HG02970 (cell line): ENCODE measurements at regions not wholly inside any gene's neighbourhood (a gene's known extent, or its start where the extent isn't known, plus 50 kb on each side); places are given as distances from the start of the nearest gene placed in this dataset.

Experiments
- ATAC-seq: cut with Tn5 transposase; IDR thresholded peaks from one replicate; pipeline ENCODE4 v1.9.1; 2021; ENCODE audit warnings: mild to moderate bottlenecking, moderate library complexity, moderate number of reproducible peaks; ENCODE audit not compliant: unreplicated experiment, low FRiP score

DNA sequence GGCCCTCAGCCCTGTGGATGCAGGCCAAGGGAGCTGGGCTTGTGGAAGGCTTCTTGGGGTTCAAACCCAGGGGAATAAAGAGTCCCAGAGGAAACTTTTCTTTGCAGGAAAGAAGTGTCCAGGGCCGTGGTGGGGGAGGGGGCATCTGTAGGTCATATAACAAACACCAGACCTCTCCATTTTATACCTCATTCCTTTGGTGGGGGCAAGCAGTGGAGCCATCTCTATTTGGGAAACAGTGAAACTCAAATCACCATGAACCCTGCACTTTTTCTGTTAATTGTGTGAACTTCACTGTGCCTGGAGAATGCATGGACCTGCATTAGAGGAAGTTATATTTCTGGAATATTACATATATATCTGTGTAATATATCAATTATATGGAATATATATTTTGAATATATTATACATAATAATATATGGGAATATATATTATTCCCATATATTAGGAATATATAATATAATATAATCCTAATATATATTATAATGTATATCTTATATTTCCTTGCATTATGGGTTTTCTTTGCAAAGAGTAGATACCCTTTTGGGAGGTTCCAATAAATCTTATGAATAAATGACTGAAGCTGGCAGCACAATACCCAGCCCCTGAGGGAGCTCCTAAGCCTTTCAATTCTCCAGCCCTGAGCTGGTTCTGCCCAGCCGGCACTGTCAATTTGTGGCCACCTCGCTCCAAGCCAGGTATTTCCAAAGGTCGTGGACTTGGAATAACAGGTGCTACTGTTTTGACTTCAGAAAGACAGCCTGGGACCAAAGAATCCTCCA lies 97.7 kb upstream of the PKDCC start:
- no peak for ATAC-seq

DNA sequence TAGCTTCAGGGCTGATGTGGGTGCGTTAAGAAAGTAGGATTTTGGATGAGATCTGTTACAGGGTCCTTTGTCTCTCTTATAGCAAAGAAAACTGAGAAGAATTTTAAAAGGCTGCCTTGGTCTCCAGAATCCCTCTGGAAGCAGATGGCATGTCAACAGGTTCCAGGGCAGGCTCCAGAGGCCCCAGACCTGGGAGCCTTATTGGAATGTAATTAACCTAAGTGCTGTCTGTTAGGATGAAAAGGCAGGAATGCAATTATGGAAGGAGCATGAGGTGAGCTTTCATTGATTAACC lies 97.2 kb upstream of the PKDCC start:
- ATAC-seq: no peak

DNA sequence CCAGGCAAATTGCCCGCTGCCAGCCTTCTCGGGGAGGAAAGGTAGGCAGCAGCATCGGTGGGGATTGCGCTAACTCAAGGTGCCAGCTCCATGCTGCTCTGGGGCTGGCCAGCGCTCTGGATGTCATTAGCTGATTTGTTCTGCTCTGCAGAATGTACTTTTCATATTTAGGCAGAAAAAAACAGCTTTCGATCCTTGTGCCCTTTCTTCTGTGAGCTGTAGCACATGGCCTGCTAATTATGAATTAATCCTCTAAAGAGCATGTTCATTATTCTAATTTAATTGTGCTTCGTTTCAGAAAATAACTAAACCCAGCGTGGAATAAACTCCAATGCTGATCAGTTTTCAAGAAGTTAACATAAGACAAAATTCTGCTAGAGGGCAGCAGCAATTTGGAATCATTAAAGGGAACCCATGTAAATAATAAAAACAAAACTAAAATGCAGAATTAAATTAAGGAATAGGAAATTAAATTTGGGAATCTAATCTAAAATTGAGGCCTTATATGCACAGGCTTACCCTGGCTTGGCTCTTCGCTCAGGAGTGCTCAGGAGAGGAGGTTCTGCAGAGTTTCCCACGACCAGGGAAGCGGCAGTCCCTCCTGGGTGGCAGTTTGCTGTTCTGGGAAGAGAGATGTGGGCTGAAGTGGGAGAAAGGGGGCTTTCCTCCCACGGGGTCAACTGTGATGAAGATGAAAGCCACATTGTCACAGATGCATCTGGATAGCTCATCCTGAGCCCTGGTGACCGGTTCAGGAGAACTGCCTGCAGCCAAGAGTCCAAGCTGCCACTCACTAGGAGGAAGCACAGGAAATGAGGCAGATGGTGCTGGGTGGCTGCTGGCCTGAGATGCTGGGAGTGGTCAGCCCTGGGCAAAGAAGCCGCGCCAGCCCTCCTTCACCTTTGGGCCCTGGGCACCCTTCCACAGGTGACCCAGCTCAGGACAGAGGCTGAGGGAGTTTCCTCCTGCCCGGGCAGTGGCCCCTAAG lies 93.2 kb upstream of the PKDCC start:
- no peak for ATAC-seq

DNA sequence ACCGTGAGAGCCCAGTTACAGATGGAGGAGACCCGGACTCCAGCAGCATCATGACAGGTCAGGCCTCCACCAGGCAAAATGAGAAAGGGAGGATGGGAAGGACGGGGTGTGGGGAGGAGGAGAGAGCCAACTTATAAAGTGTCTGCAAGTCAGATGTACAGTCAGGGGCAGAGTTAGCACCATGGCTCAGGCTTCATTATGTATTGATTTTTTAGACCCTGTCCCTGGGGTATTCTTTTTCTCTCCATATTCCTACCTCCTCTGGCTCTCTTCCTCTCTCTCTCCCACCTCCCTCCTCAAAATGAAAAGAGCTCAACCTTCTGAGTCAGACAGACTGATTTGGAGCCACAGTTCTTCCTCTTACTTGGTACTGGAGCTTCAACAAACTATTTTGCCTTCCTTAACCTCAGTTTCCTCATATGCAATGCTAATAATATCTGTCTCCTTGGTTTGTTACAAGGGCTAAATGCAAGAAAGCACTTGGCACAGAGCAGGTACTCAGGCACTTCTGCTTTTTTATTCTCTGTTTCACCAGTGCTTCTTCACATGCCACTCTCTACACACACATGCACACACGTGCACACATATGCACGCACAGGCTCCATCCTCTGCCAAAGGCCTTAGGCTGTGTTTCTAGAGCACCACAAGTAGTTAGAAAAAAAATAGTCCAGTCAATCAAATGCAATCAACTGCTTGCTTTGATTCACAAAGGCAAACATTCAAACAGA lies 92.3 kb upstream of the PKDCC start:
- ATAC-seq: no peak

DNA sequence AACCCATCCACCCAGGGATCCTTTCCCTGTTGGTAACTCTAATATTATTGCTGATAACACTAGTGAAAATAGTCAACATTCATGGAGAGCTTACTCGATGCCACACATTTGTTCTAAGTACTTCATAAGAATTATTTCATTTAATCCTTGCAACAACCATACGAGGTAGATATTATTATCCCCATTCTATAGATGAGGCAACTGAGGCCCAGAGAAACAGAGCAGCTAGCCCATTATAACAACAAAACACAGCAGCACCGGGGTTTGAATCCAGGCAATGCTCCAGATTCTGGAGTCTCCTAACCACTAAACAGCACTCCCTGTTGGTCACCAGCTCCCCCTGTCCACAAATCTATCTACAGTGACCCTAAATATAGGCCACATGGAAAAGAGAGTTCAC lies 90.4 kb upstream of the PKDCC start:
- ATAC-seq: no peak

DNA sequence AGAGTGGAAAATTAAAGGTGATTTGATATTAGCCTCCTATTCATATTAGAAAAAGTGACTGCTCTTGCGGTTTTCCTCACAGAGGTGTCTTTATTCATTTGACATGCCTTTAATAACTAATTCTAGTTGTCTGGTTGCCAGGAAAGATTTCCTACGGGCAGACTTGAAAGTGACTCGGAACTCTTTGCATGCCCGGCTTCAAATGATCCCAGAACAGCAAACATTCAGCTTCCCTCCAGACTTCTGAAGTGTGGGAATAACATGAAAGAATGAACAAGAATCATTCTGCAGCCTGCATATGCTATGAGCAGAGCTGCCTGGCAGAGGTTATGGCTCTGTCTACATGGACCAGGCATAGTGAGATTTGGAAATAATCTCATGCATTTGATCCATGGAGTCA lies 89.6 kb upstream of the PKDCC start:
- ATAC-seq: no peak

DNA sequence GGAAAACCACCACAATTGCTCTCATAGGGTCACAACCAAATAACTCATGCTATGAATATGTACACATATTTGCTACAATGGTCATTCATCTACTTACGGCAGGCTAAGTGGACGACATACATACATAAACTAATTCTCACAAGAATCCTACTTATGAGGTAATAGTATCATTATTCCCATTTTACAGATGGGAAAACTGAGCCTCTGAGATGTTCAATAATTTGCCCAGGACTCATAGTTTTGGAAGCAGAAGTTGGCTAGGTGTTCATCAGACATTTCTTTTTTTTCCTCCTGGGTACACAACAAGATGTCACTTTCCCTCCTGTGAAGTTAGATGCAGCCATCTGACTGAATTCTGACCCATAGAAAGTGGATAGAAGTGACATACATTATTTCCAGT lies 89.0 kb upstream of the PKDCC start:
- ATAC-seq: no peak

DNA sequence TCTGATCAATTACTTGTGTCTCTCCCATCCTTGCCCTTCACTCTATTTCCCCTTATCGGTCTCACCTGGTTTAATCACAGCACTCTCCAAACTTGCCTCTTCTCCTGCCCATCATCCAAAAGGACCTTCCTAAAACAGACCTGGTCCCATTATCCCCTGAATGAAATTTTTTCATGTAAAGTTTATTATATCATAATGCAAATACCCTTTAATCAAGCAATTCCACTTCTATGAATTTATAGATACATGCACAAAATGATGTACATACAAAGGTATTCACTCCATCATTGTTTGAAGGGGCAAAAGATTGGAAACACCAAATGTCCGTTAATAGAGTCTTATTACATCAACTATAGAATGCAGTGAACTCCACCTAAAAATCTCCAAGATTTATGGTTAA lies 88.1 kb upstream of the PKDCC start:
- no peak for ATAC-seq

DNA sequence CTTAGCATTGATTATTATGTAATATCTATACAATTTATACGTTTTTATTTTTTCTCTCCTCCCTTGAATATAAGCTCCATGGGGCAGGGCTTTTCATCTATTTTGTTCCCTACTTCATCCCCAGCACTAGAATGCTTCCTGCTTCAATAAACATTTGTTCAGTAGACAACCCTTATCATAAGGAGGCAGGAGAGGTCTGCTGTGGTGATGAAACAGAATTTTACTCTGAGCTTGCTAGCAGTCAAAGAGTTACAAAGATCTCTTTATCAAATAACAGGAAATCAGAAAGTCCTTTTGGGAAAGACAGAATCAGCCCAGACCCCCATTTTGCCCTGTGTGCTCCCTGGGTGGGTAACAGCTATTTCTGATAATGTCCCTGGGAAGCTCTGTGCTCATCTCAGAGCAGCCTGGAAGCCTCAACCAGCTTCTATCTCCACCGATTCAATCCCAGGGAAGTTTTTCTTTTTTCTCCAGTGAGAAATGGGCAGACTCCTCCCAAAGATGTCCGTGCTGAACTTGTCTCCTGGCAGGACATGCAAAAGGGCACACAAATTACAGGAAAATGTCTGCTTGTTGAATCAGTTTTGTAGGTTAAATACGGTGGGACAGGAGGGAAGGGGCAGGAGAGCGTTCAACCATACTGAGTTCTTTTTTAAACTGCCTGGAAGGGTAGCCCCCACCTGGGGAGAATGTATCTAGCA lies 84.7 kb upstream of the PKDCC start:
- ATAC-seq: no peak

DNA sequence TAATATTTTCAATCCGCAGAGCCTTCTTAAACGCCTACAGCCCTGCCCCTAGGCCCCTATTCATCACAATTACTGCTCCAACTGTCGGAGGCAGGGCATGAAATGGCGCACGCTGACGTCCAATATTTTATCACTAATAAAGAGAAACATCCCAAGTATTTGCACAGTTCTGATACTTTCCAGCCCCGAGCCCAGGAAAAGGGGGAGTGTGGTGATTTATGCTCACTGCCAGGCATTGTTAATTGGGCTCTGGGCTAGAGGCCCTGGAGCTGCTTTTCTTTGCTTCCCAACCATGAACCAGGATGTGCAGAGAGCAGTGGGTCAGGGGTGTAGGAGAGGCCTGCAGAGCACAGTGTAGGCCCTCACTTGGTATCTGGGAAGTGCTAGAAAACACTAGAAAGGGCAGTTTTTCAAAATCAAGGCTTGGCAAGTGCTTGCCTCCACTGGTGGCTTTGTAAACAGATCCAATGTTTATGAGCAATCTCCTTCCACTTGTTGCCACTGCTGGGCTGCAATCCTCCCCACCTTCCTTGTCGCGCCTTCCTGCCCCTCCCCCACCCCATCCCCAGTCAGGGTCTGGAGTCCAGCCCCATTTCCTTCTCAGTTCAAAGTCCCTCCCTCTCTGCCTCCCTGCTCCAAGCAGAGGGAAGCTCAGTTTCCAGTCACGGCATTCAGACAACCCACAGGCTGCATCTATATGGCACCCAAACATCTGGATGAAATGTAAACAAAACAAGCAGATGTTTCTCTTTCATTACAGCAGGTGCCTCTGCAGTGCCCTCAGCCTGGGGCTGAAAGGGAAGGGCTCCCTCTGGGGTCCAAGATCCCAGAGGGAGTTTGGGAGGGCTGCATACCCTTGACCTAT lies 83.9 kb upstream of the PKDCC start:
- ATAC-seq: no peak

DNA sequence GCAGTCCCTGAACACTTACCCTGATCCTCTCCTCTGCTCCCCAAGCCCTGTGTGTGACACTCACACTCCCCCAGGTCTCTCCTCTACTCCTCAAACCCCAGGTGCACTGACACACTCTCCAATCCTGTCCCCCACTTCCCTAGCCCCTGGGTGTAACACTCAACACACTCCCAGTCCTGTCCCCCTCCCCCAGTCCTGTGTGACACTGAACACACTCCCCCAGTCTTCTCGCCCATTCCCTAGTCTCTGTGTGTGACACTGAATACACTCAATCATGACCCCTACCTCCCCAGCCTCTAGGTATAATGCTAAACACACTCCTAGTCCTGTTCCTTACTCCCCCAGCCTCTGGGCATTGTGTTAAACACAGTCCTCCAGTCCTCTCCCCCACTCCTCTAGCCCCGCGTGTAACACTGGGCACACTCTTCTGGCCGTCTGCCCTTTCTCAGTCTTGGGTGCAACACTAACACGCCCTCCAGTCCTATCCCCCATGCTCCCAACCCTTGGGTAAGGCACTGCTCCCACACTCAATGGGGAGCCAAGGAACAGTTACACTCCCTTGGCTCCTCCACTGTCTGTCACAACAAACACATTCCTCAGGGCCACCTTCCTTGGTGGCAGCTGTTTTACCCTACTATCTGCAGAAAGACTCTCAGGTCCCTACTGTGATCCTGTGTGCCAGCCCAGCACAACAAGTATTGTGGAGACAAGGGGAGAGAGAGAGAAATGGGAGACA lies 82.5 kb upstream of the PKDCC start:
- no peak for ATAC-seq

DNA sequence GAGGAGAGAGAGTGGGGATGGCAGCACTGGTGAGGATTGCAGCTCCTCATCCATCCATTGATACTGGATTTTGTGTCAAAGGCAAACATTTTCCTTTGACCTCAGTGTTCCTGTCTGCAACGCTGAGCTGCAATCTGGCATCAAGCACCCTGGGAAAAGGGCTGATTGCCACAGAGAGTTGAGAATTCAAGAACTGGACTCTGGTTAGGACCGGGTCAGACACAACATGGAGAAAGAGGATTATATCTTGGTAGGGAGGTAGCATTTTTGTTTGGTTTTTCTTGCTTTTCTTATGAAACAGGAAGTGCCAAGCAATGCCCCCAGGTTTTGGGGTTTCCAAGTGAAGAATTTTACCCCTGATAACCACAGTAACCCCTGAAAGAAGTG lies 81.9 kb upstream of the PKDCC start:
- no peak for ATAC-seq

DNA sequence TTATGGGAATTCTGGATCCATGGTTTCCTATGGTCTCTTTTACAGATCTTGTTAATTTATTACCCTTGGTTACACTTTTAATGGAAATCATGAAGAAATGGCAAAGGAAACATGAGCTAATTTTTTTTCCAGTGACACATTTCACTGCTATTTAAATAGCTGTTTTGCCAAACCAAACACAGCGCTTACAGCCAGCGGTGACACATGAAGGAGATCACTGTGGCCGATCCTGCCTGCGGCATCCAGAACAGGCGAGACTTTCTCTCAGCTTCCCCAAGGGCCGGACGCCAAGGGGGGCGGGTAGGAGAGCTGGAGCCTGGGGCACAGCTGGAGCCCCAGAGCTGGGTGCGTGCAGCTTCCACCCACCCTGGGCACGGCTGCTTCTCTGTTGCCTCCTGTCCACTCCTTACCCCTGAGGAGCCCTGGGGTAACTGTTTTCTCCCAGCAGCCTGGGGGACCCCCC lies 81.4 kb upstream of the PKDCC start:
- no peak for ATAC-seq

DNA sequence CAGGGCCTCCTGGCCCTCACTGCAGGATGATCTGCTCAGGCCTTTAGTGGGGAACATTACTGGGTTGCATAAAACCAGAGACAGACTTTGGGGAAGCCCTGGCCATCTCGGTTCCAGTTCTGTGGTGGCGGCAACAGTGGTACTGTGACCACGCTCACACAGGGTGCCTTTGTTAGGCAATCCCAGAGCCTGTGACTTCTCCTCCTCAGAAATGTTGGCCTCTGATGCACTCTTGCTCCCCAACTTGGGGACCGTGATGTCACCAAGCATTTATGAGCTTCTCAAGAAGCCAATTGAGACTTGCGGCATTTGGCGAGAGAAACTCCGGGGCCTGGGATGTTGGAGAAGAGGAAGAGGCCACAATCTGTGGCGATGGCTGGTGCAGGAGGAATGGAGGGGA lies 80.9 kb upstream of the PKDCC start:
- ATAC-seq: no peak

DNA sequence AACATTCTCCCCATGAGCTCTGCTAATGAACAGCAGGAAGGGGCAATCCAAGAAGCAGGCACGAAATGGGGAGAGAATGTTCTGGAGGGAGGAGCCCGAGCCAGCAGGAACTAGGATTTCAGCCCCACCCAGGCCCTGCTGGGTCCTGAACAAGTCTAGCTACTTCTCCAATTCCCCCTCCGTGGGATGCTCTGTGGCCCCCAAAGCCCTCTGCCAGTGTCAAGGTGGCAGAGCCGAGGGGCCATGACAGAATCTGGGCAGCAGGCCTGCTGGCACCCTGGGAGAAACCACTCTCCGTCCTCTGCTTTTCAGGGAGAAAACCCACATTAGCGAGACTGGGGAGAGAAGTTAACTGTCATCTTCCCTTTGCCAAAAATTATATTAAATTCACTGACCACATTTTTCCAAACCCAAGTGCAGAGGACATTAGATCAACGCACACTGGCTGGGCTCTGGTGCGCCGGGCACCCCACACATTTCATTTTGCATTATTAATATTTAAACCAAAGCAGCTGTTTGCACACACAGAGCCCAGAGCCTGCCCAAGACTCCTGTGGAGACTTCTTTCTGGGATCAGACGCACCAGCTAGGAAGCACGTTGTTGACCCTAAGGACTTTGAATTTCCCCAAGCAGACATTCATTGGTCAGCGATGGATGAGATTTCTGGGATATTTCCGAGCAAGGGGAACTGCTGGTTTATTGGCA lies 80.2 kb upstream of the PKDCC start:
- ATAC-seq: no peak

DNA sequence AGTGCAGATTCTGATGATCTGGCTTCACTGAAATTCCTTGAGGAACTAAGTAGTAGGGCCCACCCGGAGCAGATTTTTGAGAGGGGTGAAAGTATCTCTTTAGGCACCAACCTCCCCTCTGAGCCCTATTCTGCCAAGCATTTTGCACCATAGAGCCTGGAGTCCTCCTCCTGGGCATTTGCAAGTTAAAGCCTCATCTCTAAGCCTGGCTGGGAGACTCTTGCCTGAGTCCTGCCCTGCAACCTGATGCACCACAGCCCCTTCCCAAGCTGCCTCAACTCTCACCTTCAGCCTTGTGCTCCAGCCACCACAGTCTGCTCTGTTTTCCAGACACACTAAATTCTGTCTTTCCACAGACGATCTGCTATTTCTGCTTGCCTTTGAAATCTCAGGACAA lies 79.6 kb upstream of the PKDCC start:
- no peak for ATAC-seq

DNA sequence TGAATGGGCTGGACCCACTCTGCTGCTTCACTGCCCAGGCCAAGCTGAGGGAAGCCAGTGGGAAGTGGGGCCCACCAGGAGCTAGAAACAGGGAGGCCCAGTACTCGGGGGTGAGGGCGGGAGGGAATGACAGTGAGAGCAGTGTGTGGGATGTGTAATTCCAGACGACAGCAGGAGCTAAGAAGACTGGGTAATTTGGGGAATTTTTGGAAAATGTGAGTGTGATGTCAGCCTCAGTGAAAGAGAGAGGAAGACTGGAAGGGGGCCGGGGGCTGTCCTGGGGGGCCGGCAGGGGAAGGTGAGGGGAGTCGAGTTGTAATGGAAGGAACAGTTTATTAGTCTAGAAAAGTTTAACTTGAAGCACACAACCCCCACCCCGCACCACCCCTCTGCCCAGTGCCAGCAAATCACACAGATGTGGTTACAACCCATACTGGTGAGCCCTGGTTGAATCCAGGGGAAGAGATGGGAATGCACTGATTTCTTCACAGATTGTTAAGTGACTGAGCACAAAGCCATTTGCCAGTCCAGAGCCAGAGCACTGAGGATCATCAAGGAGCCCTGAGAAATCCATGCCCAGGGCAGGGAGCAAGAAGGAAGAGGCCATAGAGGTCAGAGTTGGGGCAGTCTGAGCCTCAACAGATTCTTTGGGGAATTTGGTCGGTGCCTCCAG lies 76.7 kb upstream of the PKDCC start:
- no peak for ATAC-seq

DNA sequence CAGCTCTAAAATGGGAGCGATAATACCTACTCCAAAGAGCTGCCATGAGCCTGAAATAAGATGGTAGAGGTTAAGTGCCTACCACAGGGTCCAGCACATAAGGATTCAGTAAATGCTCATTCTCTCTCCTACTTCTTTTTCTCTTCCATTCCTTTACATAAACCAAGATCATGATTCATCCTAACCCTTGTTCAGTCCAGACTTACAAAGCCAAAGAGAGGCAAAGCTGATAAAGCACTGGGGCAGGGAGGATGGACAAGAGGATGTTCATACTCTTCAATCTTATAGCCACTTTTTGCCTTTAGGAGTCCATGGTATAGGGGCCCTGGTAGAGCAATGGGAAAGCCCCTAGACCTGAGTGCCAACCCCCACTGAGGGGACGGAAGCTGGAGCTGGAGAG lies 75.6 kb upstream of the PKDCC start:
- ATAC-seq: no peak
